ENCODE measurements at regions not wholly inside any gene's neighbourhood (a gene's known extent, or its start where the extent isn't known, plus 50 kb on each side); places are given as distances from the start of the nearest gene placed in this dataset.

DNA sequence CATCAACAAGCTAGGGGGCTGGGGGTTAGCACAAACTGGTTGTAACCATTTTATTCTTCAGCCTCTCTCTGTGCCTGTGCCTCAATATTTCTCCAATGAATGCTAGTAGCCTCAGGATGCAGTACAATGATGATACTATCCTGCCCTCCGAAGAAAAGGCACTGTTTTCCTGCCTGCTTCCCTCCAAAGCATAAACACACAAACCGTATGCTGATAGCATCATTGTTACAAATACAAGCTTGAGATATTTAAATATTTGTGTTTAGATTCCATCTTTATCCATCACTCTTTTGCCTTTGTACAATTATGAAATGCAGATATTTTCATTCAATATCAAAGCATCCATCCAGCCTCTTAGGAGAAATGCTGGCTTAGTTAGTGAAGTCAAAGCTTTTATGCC, 404.8 kb downstream of the DUSP10 start:
- TF ChIP-seq ZFP36 (IDR thresholded peaks at IDR 0.05; ENCODE audit: borderline replicate concordance, low read depth, low read length, partially characterized antibody), result no peak
- no peak for TF ChIP-seq KAT2B (IDR thresholded peaks at IDR 0.05; ENCODE audit: borderline replicate concordance, low read depth, low read length)
- no peak for TF ChIP-seq ZFP1 (CRISPR knock-in tag; IDR thresholded peaks at IDR 0.05)
- TF ChIP-seq, protein P1, sequence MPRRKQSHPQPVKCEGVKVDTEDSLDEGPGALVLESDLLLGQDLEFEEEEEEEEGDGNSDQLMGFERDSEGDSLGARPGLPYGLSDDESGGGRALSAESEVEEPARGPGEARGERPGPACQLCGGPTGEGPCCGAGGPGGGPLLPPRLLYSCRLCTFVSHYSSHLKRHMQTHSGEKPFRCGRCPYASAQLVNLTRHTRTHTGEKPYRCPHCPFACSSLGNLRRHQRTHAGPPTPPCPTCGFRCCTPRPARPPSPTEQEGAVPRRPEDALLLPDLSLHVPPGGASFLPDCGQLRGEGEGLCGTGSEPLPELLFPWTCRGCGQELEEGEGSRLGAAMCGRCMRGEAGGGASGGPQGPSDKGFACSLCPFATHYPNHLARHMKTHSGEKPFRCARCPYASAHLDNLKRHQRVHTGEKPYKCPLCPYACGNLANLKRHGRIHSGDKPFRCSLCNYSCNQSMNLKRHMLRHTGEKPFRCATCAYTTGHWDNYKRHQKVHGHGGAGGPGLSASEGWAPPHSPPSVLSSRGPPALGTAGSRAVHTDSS (CRISPR knock-in tag; conservative IDR thresholded peaks at IDR 0.05), result no peak
- TF ChIP-seq BCL3 (CRISPR knock-in tag; IDR thresholded peaks at IDR 0.05), result no peak
- TF ChIP-seq MATR3 (CRISPR knock-in tag; IDR thresholded peaks at IDR 0.05), result no peak
- TF ChIP-seq, protein P2, sequence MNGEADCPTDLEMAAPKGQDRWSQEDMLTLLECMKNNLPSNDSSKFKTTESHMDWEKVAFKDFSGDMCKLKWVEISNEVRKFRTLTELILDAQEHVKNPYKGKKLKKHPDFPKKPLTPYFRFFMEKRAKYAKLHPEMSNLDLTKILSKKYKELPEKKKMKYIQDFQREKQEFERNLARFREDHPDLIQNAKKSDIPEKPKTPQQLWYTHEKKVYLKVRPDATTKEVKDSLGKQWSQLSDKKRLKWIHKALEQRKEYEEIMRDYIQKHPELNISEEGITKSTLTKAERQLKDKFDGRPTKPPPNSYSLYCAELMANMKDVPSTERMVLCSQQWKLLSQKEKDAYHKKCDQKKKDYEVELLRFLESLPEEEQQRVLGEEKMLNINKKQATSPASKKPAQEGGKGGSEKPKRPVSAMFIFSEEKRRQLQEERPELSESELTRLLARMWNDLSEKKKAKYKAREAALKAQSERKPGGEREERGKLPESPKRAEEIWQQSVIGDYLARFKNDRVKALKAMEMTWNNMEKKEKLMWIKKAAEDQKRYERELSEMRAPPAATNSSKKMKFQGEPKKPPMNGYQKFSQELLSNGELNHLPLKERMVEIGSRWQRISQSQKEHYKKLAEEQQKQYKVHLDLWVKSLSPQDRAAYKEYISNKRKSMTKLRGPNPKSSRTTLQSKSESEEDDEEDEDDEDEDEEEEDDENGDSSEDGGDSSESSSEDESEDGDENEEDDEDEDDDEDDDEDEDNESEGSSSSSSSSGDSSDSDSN (CRISPR knock-in tag; IDR thresholded peaks at IDR 0.05), result no peak
- no peak for TF ChIP-seq CHD2 (IDR thresholded peaks at IDR 0.05; ENCODE audit: low read depth, low read length)
- TF ChIP-seq, protein P3, sequence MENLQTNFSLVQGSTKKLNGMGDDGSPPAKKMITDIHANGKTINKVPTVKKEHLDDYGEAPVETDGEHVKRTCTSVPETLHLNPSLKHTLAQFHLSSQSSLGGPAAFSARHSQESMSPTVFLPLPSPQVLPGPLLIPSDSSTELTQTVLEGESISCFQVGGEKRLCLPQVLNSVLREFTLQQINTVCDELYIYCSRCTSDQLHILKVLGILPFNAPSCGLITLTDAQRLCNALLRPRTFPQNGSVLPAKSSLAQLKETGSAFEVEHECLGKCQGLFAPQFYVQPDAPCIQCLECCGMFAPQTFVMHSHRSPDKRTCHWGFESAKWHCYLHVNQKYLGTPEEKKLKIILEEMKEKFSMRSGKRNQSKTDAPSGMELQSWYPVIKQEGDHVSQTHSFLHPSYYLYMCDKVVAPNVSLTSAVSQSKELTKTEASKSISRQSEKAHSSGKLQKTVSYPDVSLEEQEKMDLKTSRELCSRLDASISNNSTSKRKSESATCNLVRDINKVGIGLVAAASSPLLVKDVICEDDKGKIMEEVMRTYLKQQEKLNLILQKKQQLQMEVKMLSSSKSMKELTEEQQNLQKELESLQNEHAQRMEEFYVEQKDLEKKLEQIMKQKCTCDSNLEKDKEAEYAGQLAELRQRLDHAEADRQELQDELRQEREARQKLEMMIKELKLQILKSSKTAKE (CRISPR knock-in tag; IDR thresholded peaks at IDR 0.05; ENCODE audit: borderline replicate concordance), result no peak

All from HepG2 (cell line).